ENCODE measurements at regions not wholly inside any gene's neighbourhood (a gene's known extent, or its start where the extent isn't known, plus 50 kb on each side); places are given as distances from the start of the nearest gene placed in this dataset.
A peak's percentile ranks its signal among the peaks of the same experiment; 100 is the strongest.

DNA sequence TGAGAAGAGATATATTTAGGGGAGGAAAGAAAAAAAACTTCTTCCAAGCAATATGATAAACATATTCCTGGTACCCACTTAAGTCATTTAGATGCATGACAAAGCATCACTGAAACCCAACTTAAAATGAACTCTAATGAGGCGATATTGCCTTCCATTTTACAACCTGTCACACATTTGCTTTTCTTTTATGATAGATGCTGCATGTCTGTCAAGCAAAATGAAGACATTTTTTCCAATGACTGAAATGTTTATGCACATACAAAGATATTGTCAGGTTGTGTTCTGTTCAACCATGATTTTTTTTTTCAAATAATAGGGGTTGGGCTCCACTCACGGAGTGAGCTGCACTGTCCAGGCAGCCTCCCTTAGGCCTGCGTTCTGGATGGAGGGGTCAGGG lies 894.4 kb downstream of the SORCS3 start:
- Mint-ChIP-seq H3K9me3 (peaks cover 0 to 24% (median 8%) of the 10 kb centered on the region in 11 donors), H3K27ac (no peak overlapping the region), H3K36me3 (peaks cover 0 to 7% (median 0%) of the 10 kb centered on the region in 5 donors), H3K4me1 (no peaks in the 10 kb centered on the region), H3K4me3 (no peak overlapping the region), H3K27me3 (peaks cover 0 to 12% (median 0%) of the 10 kb centered on the region in 5 donors)
- no peak overlapping the region for H3K4me3 ChIP-seq (ENCODE audit: low read length)
- ChIA-PET CTCF (no interaction called here), POLR2A (no interaction called here)
- no peaks in the 10 kb centered on the region for H3K36me3 ChIP-seq (ENCODE audit: control insufficient read depth in 2 of 3, insufficient read depth in 3 of 3, low read length in 3 of 3)
- no peaks in the 10 kb centered on the region for H3K27me3 ChIP-seq (ENCODE audit: control insufficient read depth in 2 of 2, insufficient read depth in 2 of 2, low read length in 2 of 2)
- no peaks in the 10 kb centered on the region for H3K4me1 ChIP-seq (ENCODE audit: control insufficient read depth in 2 of 2, insufficient read depth in 2 of 2, low read length in 2 of 2)
- ATAC-seq, result no peak
- intact Hi-C loops (cut with micrococcal nuclease), result no loop called here
- no peaks in the 10 kb centered on the region for H3K9me3 ChIP-seq (ENCODE audit: control insufficient read depth in 2 of 3, low read length in 3 of 3)
- DNase-seq, result no peak
- no peak overlapping the region for H3K27ac ChIP-seq (ENCODE audit: low read depth, low read length)

DNA sequence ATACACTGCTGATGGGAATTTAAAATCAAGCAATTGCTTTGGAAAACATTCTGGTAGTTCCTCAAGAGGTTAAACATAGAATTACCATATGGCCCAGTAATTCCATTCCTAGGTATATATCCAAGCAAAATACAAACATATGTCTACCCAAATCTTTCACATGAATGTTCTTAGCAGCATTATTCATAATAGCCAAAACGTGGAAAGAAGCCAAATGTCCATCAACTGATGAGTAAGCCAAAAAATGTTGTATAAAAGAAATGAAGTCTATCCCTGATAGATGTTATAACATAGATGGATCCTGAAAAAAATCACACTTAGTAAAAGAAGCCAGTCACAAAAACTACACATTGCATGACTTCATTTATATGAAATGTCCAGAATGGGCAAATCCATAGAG lies 893.0 kb downstream of the SORCS3 start:
- ATAC-seq (no peak), DNase-seq (no peak)
- peaks cover 0 to 22% (median 8%) of the 10 kb centered on the region in 11 donors for H3K9me3 Mint-ChIP-seq
- no peaks in the 10 kb centered on the region for H3K36me3 ChIP-seq (ENCODE audit: control insufficient read depth in 2 of 3, insufficient read depth in 3 of 3, low read length in 3 of 3)
- no peaks in the 10 kb centered on the region for H3K27me3 ChIP-seq (ENCODE audit: control insufficient read depth in 2 of 2, insufficient read depth in 2 of 2, low read length in 2 of 2)
- no peaks in the 10 kb centered on the region for H3K4me1 ChIP-seq (ENCODE audit: control insufficient read depth in 2 of 2, insufficient read depth in 2 of 2, low read length in 2 of 2)
- POLR2A ChIA-PET, result no interaction called here
- H3K9me3 ChIP-seq (ENCODE audit: control insufficient read depth in 2 of 3, low read length in 3 of 3), result no peaks in the 10 kb centered on the region
- H3K27ac Mint-ChIP-seq, result no peak overlapping the region
- no peak overlapping the region for H3K4me3 ChIP-seq (ENCODE audit: low read length)
- H3K4me3 Mint-ChIP-seq, result no peak overlapping the region
- peaks cover 0 to 7% (median 0%) of the 10 kb centered on the region in 5 donors for H3K36me3 Mint-ChIP-seq
- peaks cover 0 to 12% (median 0%) of the 10 kb centered on the region in 5 donors for H3K27me3 Mint-ChIP-seq
- no peak overlapping the region for H3K27ac ChIP-seq (ENCODE audit: low read depth, low read length)
- intact Hi-C loops (cut with micrococcal nuclease), result no loop called here
- H3K4me1 Mint-ChIP-seq, result no peaks in the 10 kb centered on the region
- CTCF ChIA-PET, result no interaction called here

DNA sequence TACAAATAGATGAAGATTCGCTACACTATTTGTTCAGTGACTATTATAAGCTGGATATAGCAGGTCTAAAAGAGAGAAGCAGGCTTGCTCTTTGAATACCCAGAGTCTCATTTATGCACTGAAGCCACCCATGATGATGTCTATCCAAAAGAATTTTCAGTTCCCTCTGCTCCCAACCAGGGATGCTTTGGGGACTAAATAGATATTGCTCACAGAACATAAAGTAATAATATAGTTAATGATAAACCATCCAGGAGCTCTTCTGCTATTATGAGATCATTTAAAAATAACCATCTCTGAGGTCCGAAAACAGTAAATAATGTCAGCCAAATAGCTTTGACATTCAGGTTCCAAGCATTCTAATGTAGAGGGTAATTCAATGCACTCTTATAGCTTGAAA lies 875.4 kb downstream of the SORCS3 start:
- Histone ChIP-seq H3K4me1 (ENCODE audit: control insufficient read depth in 2 of 2, insufficient read depth in 2 of 2, low read length in 2 of 2) (no peaks in the 10 kb centered on the region), H3K27me3 (ENCODE audit: control insufficient read depth in 2 of 2, insufficient read depth in 2 of 2, low read length in 2 of 2) (no peaks in the 10 kb centered on the region), H3K36me3 (ENCODE audit: control insufficient read depth in 2 of 3, insufficient read depth in 3 of 3, low read length in 3 of 3) (no peaks in the 10 kb centered on the region), H3K27ac (ENCODE audit: low read depth, low read length) (no peak overlapping the region), H3K4me3 (ENCODE audit: low read length) (no peak overlapping the region), H3K9me3 (ENCODE audit: control insufficient read depth in 2 of 3, low read length in 3 of 3) (no peaks in the 10 kb centered on the region)
- CTCF ChIA-PET, result no interaction called here
- Mint-ChIP-seq H3K27me3 (peaks cover 0 to 11% (median 0%) of the 10 kb centered on the region in 5 donors), H3K4me3 (no peak overlapping the region), H3K4me1 (no peaks in the 10 kb centered on the region), H3K36me3 (peaks cover 0 to 3% (median 0%) of the 10 kb centered on the region in 5 donors), H3K9me3 (peaks cover 0 to 8% (median 0%) of the 10 kb centered on the region in 11 donors), H3K27ac (no peak overlapping the region)
- ATAC-seq (no peak), DNase-seq (no peak)
- POLR2A ChIA-PET, result no interaction called here
- intact Hi-C loops (cut with micrococcal nuclease), result no loop called here

DNA sequence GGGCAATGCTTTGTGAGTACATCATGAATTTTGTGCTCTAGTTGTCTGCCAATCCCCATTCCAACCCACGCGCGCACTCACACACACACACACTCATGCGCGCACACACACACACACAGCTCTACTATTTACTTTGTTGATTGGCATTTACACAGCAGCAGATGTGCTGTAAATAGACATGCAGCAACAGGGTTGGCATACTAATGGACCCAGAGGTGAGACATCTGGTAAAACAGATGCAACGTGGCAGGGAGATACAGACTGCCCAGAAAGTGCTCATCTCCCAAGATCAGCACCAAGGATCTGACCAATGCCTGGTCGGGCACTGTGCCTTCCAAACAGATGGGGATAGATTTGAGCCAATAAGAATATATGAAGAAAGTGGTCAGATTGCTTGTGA lies 873.0 kb downstream of the SORCS3 start:
- no peaks in the 10 kb centered on the region for H3K36me3 ChIP-seq (ENCODE audit: control insufficient read depth in 2 of 3, insufficient read depth in 3 of 3, low read length in 3 of 3)
- DNase-seq, result no peak
- ChIA-PET POLR2A (no interaction called here), CTCF (no interaction called here)
- no peaks in the 10 kb centered on the region for H3K9me3 ChIP-seq (ENCODE audit: control insufficient read depth in 2 of 3, low read length in 3 of 3)
- no peak overlapping the region for H3K4me3 ChIP-seq (ENCODE audit: low read length)
- intact Hi-C loops (cut with micrococcal nuclease), result no loop called here
- H3K36me3 Mint-ChIP-seq, result peaks cover 0 to 3% (median 0%) of the 10 kb centered on the region in 5 donors
- peaks cover 0 to 9% (median 0%) of the 10 kb centered on the region in 11 donors for H3K9me3 Mint-ChIP-seq
- peak overlapping the region in 1 of 9 donors; percentile 20 for H3K27ac Mint-ChIP-seq
- no peak overlapping the region for H3K4me3 Mint-ChIP-seq
- no peaks in the 10 kb centered on the region for H3K4me1 Mint-ChIP-seq
- H3K4me1 ChIP-seq (ENCODE audit: control insufficient read depth in 2 of 2, insufficient read depth in 2 of 2, low read length in 2 of 2), result no peaks in the 10 kb centered on the region
- no peak overlapping the region for H3K27ac ChIP-seq (ENCODE audit: low read depth, low read length)
- ATAC-seq, result no peak
- no peaks in the 10 kb centered on the region for H3K27me3 ChIP-seq (ENCODE audit: control insufficient read depth in 2 of 2, insufficient read depth in 2 of 2, low read length in 2 of 2)
- H3K27me3 Mint-ChIP-seq, result peaks cover 0 to 20% (median 5%) of the 10 kb centered on the region in 5 donors

DNA sequence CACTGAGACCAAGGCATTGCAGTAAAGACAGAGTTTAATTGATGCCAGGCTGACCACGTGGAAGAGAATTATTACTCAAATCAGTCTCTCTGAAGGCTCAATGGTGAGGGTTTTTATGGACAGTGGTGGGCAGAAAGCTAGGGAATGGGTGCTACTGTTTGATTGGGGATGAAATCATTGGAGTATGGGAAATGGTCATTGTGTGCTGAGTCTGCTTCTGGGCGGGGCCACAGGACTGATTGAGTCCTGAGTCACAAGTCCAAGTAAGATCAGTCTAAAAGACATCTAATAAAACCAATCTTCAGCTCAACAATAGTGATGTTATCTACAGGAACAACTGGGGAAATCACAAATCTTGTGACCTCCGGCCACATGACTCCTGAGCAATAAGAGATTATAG lies 868.4 kb downstream of the SORCS3 start:
- ATAC-seq (no peak), DNase-seq (no peak)
- Mint-ChIP-seq H3K27ac (no peak overlapping the region), H3K4me3 (no peak overlapping the region), H3K27me3 (peaks cover 0 to 16% (median 3%) of the 10 kb centered on the region in 5 donors), H3K36me3 (peaks cover 0 to 3% (median 0%) of the 10 kb centered on the region in 5 donors), H3K9me3 (peaks cover 0 to 7% (median 0%) of the 10 kb centered on the region in 11 donors), H3K4me1 (no peaks in the 10 kb centered on the region)
- Histone ChIP-seq H3K4me3 (ENCODE audit: low read length) (no peak overlapping the region), H3K27ac (ENCODE audit: low read depth, low read length) (no peak overlapping the region), H3K4me1 (ENCODE audit: control insufficient read depth in 2 of 2, insufficient read depth in 2 of 2, low read length in 2 of 2) (no peaks in the 10 kb centered on the region), H3K27me3 (ENCODE audit: control insufficient read depth in 2 of 2, insufficient read depth in 2 of 2, low read length in 2 of 2) (no peaks in the 10 kb centered on the region), H3K36me3 (ENCODE audit: control insufficient read depth in 2 of 3, insufficient read depth in 3 of 3, low read length in 3 of 3) (no peaks in the 10 kb centered on the region), H3K9me3 (ENCODE audit: control insufficient read depth in 2 of 3, low read length in 3 of 3) (no peaks in the 10 kb centered on the region)
- ChIA-PET POLR2A (no interaction called here), CTCF (no interaction called here)
- intact Hi-C loops (cut with micrococcal nuclease), result no loop called here

DNA sequence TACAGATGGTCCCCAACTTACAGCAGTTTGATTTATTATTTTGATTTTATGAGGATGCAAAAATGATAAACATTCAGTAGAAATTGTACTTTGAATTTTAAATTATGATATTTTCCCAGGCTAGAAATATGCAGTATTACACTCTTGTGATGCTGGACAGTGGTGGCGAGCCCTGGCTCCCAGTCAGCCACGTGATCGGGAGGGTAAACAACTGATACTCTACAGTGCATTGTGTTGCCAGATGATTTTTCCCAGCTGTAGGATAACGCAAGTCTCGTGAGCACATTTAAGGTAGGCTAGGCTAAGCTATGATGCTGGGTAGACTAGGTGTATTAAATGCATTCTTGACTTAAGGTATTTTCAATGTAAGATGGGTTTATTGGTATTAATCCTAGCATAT lies 865.2 kb downstream of the SORCS3 start:
- H3K27ac ChIP-seq (ENCODE audit: low read depth, low read length), result no peak overlapping the region
- no peaks in the 10 kb centered on the region for H3K9me3 ChIP-seq (ENCODE audit: control insufficient read depth in 2 of 3, low read length in 3 of 3)
- no peak overlapping the region for H3K4me3 ChIP-seq (ENCODE audit: low read length)
- Mint-ChIP-seq H3K36me3 (no peaks in the 10 kb centered on the region), H3K9me3 (peaks cover 0 to 7% (median 0%) of the 10 kb centered on the region in 11 donors), H3K27ac (no peak overlapping the region), H3K27me3 (peaks cover 0 to 13% (median under 1%) of the 10 kb centered on the region in 5 donors), H3K4me3 (no peak overlapping the region), H3K4me1 (no peaks in the 10 kb centered on the region)
- intact Hi-C loops (cut with micrococcal nuclease), result no loop called here
- DNase-seq (no peak), ATAC-seq (no peak)
- H3K36me3 ChIP-seq (ENCODE audit: control insufficient read depth in 2 of 3, insufficient read depth in 3 of 3, low read length in 3 of 3), result no peaks in the 10 kb centered on the region
- ChIA-PET POLR2A (no interaction called here), CTCF (no interaction called here)
- no peaks in the 10 kb centered on the region for H3K27me3 ChIP-seq (ENCODE audit: control insufficient read depth in 2 of 2, insufficient read depth in 2 of 2, low read length in 2 of 2)
- H3K4me1 ChIP-seq (ENCODE audit: control insufficient read depth in 2 of 2, insufficient read depth in 2 of 2, low read length in 2 of 2), result no peaks in the 10 kb centered on the region

DNA sequence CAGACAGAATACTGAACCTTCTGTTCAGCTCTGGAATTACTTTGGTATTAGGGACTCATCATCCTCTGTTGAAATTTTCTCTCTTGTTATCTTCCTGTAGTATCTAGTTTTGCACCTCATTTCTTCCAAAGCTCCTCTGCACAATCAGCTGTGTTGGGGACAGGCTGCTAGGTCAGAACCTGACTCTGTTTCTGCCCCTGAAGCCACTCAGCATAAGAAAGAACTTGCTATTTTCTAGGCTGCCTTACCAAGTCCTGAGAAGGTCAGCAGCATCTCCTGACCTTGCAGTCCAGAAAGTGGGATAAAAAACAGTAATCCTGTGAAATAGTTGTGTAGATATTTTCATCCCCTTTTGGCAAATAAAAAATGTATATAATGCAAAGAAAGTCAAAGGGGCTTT lies 862.6 kb downstream of the SORCS3 start:
- Histone ChIP-seq H3K36me3 (ENCODE audit: control insufficient read depth in 2 of 3, insufficient read depth in 3 of 3, low read length in 3 of 3) (no peaks in the 10 kb centered on the region), H3K4me1 (ENCODE audit: control insufficient read depth in 2 of 2, insufficient read depth in 2 of 2, low read length in 2 of 2) (no peaks in the 10 kb centered on the region), H3K27ac (ENCODE audit: low read depth, low read length) (no peak overlapping the region), H3K27me3 (ENCODE audit: control insufficient read depth in 2 of 2, insufficient read depth in 2 of 2, low read length in 2 of 2) (no peaks in the 10 kb centered on the region), H3K9me3 (ENCODE audit: control insufficient read depth in 2 of 3, low read length in 3 of 3) (no peaks in the 10 kb centered on the region), H3K4me3 (ENCODE audit: low read length) (no peak overlapping the region)
- ChIA-PET POLR2A (no interaction called here), CTCF (no interaction called here)
- intact Hi-C loops (cut with micrococcal nuclease), result no loop called here
- Mint-ChIP-seq H3K27me3 (peaks cover 0 to 4% (median 0%) of the 10 kb centered on the region in 5 donors), H3K4me1 (no peaks in the 10 kb centered on the region), H3K27ac (no peak overlapping the region), H3K9me3 (peaks cover 0 to 3% (median 0%) of the 10 kb centered on the region in 11 donors), H3K36me3 (peaks cover 0 to 3% (median 0%) of the 10 kb centered on the region in 5 donors), H3K4me3 (no peak overlapping the region)
- no peak for DNase-seq
- no peak for ATAC-seq

Data from naive thymus-derived CD4-positive, alpha-beta T cell (primary cell).